ENCODE measurements at regions not wholly inside any gene's neighbourhood (a gene's known extent, or its start where the extent isn't known, plus 50 kb on each side); places are given as distances from the start of the nearest gene placed in this dataset.

GRCh38 chr17:79167486-79167885, 92.9 kb downstream of the ENGASE start:
- in situ Hi-C loops (cut with MboI; ENCODE audit: low sequenced_read_pairs) = no loop called here

- in situ Hi-C loops (cut with MboI; ENCODE audit: low sequenced_read_pairs) = no loop called here
Observed at GRCh38 chr17:79165756-79166473, 91.3 kb downstream of the ENGASE start.

GRCh38 chr17:79164913-79165695, 90.5 kb downstream of the ENGASE start:
- in situ Hi-C loops (cut with MboI; ENCODE audit: low sequenced_read_pairs) = no loop called here

- in situ Hi-C loops (cut with MboI; ENCODE audit: low sequenced_read_pairs) = no loop called here
Observed at GRCh38 chr17:79164408-79164807, 89.8 kb downstream of the ENGASE start.

GRCh38 chr17:79163071-79163470, 88.4 kb downstream of the ENGASE start:
- in situ Hi-C loops (cut with MboI; ENCODE audit: low sequenced_read_pairs) = no loop called here

GRCh38 chr17:79162012-79162963, 87.7 kb downstream of the ENGASE start:
- in situ Hi-C loops (cut with MboI; ENCODE audit: low sequenced_read_pairs) = no loop called here

GRCh38 chr17:79160980-79161636, 86.5 kb downstream of the ENGASE start:
- in situ Hi-C loops (cut with MboI; ENCODE audit: low sequenced_read_pairs) = no loop called here

- in situ Hi-C loops (cut with MboI; ENCODE audit: low sequenced_read_pairs) = no loop called here
Observed at GRCh38 chr17:79159926-79160325, 85.3 kb downstream of the ENGASE start.

GRCh38 chr17:79159471-79159870, 84.8 kb downstream of the ENGASE start:
- in situ Hi-C loops (cut with MboI; ENCODE audit: low sequenced_read_pairs) = no loop called here

GRCh38 chr17:79156463-79157095, 82.0 kb downstream of the ENGASE start:
- in situ Hi-C loops (cut with MboI; ENCODE audit: low sequenced_read_pairs) = no loop called here

GRCh38 chr17:79155701-79156100, 81.1 kb downstream of the ENGASE start:
- in situ Hi-C loops (cut with MboI; ENCODE audit: low sequenced_read_pairs) = no loop called here

GRCh38 chr17:79154951-79155585, 80.4 kb downstream of the ENGASE start:
- in situ Hi-C loops (cut with MboI; ENCODE audit: low sequenced_read_pairs) = no loop called here

GRCh38 chr17:79154446-79154845, 79.8 kb downstream of the ENGASE start:
- in situ Hi-C loops (cut with MboI; ENCODE audit: low sequenced_read_pairs) = no loop called here

- in situ Hi-C loops (cut with MboI; ENCODE audit: low sequenced_read_pairs) = no loop called here
Observed at GRCh38 chr17:79153367-79154130, 78.9 kb downstream of the ENGASE start.

- in situ Hi-C loops (cut with MboI; ENCODE audit: low sequenced_read_pairs) = no loop called here
Observed at GRCh38 chr17:79152636-79153035, 78.0 kb downstream of the ENGASE start.

GRCh38 chr17:79152110-79152509, 77.5 kb downstream of the ENGASE start:
- in situ Hi-C loops (cut with MboI; ENCODE audit: low sequenced_read_pairs) = no loop called here

- in situ Hi-C loops (cut with MboI; ENCODE audit: low sequenced_read_pairs) = no loop called here
Observed at GRCh38 chr17:79150799-79151198, 76.2 kb downstream of the ENGASE start.

GRCh38 chr17:79150035-79150733, 75.6 kb downstream of the ENGASE start:
- in situ Hi-C loops (cut with MboI; ENCODE audit: low sequenced_read_pairs) = no loop called here

Data from HL-60/S4 (cell line).